Activated CD4-positive, alpha-beta T cell treated with anti-CD3 and anti-CD28 coated beads, Interleukin-10, Interleukin-2, amounts not matched to agents 100 ng/mL and 50 ng/mL, durations not matched to agents 16 hours and 8 hours (primary cell): ENCODE measurements at regions not wholly inside any gene's neighbourhood (a gene's known extent, or its start where the extent isn't known, plus 50 kb on each side); places are given as distances from the start of the nearest gene placed in this dataset.

ENCODE experiments used
- DNase-seq: peaks from one replicate; pipeline ENCODE4 v3.0.0-alpha.2; 2020

DNA sequence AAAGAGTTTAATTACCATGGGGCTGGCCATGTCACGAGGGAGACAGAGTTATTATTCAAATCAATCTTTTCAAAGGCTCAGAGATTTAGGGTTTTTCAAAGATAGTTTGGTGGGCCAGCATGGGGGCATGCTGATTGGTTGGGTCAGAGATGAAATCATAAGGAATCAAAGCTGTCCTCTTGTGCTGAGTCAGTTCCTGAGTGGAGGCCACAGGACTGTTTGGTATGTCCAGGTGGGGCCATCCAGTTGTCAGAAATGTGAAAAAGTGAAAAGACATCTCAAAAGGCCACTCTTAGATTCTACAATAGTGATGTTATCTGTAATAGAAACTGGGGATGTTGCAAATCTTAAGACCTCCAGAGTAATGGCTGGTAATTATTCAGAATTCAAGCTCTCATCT is 288.6 kb downstream of the EN1 start:
- DNase-seq = no peak

GRCh38 chr2:118557791-118558190 is 289.7 kb downstream of the EN1 start:
- DNase-seq = no peak

DNA sequence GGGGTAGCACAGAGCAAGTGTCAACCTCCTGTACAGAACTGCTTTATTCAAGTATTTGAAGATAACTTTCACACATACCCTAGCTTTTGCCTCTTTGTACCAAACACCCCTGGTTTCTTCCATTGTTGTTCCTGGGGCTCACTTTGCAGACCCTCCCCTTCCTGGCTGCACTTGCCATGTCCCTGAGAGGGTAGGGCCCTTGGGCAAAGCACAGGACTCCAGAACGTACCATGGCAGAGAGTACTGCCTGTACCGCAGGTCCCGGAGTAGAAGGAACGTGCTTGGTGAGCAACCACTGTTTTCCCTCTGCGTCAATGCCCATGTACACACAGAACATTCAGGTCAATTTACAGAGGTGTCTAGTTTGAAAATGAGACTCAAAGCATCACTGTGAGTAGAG is 290.4 kb downstream of the EN1 start:
- no peak for DNase-seq

DNA sequence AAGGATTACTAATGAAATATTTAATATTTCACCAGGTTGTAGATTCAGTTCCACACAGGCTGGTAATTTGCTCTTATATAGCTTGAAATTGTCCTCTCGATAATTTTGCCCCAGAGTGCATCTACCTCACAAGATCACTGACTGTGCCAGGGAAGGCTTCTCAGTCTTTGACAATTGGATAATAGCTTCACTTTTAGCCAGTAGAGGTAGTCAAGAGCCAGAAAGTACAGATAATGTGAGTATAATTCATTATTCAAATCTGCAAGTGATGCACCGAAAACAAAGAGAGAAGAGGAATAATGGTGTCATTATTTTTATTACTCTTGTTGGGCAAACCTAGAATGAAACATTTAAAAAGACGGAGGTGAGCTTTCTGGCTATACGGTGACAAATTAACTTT is 292.8 kb downstream of the EN1 start:
- no peak for DNase-seq

DNA sequence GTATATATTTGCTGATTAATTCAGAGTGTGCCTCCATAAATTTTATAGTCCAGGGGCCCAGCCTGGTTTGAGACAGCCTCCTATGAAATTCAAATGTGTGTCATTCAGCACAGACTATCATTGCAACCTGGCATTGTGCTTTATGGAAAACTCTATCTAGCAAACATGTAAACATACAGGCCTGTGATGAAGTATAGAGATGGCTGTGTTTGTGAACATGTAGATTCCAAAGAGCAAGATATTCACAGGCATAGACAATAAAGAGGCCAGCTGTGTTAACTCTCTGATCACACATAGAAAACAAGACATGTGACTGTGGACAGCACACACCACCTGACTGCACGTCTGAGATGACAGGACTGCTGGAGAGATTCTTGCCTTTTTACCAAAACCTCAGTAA is 297.9 kb downstream of the EN1 start:
- DNase-seq = no peak

DNA sequence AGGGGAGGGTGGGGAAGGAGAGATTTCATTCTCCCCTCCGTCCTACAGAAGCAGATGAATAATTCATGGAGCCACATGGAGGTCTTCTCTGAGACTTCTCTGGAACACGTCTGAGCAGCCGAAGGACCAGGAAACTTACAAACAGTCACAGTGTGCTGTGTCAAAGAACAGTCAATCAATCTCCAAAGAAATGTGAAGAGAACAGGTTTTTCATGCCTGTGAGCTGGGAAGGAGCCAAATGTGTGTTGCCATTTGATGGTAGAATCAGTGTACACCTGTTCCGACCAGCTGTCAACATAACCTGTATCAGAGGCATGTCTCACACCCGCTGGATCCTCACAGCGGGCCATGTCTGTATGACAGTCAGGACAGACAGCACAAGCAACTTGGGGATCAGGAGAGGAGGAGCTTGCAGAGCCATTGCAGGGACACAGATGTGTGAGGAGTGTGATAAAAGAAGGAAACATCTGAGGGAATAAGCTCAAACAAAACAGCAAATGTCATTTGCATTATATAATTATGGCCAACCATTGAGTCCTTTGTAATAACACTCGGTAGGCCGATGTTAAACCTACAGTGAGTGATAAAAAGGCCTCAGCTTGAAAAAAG is 298.5 kb downstream of the EN1 start:
- no peak for DNase-seq

- no peak for DNase-seq
Measured at GRCh38 chr2:118539290-118539689, 308.2 kb downstream of the EN1 start.

- DNase-seq = no peak
Measured at GRCh38 chr2:118536306-118536705, 311.1 kb downstream of the EN1 start.

DNA sequence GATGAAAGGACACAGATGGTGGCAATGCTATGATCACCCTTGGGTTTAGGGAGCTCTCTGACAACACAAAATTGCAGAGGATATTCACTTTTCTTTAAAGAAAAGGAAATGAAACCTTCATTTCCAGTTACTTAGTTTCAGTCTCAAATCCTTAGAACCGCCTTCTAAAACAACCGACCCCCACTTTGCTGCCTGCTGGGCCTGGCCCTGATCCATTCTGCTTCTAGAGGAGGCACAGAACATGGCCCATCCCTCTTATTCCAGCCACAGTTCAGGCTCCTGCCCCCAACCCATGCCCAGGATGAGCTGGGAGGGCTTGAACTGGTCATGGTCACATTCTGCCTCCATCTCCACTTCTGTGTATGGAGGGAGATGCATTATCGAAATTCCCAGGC is 311.6 kb downstream of the EN1 start:
- DNase-seq = no peak

DNA sequence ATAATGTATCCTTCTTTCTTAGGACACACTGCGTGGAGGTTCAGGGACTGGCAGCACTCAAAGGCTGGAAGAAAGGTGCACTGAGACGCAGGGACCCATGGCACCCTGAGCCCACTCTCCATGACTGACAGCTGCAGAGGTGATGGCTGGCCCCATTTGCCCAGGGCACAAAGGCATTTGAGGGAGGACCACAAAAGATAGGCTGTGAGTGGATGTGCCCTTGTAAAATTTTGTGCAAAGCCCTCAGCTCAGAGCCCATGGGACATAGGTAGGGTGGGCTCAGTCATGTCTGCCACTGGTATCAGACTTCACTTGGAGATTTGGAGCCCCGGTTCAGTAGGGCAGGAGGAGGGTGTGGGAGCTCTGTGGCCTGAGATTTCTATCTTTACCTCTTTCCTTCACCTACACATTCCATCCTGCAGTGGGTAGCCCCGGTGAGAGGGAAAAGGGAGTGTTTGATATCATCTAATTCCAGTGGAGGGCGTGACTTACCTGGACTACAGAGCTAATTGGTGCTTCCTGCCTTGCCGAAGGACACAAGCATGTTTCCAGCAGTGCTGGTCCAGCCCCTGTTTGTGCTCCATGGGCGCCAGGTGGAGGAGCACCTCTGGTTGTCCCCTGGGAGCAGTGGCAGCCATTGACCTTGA is 312.2 kb downstream of the EN1 start:
- DNase-seq = no peak

DNA sequence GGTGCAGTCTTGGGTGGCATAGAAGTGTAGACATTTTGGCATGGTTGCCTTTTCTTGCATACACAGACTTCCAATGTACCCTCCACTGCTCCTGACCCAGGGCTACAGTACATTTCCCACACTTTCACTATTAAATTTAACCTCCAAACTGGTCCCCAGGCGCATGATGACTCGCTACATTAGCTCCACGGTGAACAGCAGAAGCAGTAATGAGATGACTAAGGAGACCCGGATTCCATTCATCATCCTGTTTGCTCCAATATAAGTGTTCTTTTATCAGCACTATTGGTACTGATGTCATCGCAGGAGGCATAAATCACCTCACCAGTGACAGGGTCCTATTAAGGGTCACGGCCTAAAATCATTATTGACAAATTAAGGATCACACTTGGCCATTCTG is 316.5 kb downstream of the EN1 start:
- no peak for DNase-seq

DNA sequence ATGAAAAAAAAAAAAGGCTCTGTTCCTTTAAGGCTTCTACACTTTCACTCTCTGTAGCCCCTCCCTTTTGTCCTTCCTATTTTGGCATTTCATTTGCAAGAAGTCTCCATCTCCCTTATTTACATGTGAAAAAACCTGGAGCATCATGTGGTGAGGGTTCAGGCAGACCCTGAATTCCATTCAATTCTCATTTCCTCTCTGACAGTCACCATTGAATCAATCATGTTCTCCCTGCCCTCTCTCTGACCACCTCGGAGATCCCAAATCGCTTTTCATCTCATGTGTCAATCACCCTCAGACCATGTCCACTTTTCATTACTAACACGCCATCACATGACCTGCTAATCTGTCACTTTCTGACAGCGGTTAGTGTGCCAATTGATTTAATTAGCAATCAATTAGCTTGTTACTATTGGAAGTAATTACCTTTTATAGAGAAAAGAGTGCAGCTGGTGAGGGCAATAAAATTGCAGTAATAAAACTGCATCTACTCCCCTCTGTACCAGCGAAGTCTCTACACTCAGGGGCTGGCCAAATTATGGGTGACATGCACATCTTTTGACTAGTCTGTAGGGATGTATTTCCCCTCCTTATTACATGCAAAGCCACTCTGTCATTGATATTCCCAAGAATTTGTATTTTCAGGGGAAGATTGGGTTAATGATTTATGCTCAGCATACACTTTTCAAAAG is 317.4 kb downstream of the EN1 start:
- no peak for DNase-seq

DNA sequence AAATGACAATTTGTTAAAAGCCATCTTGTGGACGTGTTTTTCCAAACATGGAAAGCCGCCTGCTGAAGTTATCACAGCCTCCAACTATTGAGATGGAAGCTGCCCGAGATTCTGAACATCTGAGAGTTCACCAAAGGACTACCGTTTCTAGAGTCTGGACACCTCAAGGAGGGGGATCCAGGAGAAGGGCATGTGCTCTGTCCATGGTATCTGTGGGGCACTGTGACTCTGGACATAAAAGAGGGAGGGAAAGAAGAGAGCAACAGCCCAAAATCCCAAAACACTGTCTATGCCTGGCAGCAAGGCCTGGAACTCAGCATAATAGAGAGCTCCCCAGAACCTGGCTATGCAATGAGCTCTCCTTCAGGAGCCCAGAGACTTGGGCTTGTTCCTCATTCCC is 319.9 kb downstream of the EN1 start:
- no peak for DNase-seq

- no peak for DNase-seq
Measured at GRCh38 chr2:118525346-118525745, 322.1 kb downstream of the EN1 start.

- no peak for DNase-seq
Measured at GRCh38 chr2:118524911-118525310, 322.5 kb downstream of the EN1 start.

DNA sequence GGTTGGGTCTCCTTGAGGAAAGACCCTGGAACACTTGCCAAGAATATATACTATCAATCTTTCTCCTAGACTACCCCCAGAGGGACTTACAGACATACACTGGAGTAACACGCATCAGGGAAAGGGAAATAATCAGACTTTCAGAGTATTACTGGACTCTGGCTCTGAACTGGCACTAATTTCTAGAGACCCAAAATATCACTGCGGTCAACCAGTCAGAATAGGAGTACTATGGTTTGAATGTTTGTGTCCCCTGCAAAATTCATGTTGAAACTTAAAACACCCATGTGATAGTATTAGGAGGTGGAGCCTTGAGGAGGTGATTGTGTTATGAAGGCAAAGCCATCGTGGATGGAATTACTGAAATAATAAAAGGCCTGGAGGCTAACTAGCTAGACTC is 323.7 kb downstream of the EN1 start:
- no peak for DNase-seq

DNA sequence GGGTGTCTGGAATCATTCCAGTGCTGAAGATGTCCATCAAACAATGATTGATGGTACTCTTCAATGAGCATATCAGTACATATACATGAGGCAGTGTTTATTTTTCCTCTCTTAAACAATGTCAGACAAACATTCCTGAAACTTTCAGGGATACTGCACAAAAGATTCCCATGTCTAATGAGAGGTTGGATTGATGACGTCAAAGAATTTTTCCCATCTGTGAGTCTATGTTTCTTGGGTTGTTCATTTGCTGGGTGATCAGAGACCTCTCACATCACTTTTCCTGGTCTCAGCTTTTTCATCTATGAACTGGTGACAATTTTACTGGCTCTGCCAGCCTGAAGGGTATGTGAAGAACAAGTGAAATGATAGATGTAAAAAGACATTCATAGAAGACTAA is 325.5 kb downstream of the EN1 start:
- no peak for DNase-seq

DNA sequence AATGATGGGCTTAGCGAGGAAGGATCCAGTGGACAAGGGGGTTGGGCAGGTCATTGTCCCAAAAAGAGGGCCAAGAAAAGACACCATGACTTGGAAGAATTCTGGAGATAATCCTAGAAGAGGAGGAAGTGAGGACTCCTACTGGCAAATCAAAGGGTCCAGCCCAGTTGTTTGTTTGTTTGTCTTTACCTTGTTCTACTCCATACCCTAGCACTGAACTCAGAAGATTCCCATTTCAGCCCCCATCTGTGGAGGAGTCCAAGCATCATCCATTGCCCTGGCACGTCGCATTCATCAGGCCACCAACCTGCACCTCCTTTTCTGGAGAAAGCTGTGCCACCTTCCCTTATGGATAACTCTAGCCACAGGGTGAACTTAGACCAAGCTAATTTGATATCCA is 326.2 kb downstream of the EN1 start:
- no peak for DNase-seq

DNA sequence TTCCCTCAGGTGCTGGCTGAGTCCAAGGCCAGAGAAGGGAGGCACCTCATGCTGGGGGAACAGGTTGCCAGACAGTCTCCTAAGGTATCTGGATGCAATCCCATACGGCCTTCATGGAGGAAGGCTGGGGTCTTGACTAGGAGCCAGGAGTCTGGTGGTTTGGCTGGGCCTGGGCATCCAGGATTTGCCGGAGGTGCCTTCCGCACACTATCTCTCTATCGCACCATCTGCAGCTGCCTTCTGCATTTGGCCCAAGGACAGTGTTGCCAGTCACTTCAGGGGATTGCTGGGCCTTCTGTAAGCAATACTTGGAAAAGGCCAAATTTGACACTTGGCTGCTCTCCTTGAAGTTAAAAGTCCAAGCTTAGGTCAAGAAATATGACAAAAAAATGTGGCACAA is 327.2 kb downstream of the EN1 start:
- no peak for DNase-seq

DNA sequence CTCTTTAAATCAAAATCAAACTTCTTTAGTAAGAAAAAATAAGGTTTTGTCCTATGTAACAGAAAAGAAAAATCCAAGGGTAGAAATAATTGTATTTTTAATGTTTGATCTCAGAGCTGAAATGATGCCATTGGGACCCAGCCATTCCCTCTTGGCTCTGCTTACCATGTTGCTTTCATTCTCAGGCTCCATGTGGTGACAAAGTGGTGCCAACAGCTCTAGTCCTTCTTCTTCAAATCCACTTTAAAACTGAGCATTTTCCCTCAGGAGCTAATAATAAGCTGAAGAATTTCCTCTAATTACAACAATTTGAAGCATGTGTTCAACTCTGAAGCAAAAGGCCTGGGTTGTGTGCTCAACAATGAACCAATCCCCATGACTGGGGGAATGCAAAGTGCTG is 327.9 kb downstream of the EN1 start:
- DNase-seq = no peak

DNA sequence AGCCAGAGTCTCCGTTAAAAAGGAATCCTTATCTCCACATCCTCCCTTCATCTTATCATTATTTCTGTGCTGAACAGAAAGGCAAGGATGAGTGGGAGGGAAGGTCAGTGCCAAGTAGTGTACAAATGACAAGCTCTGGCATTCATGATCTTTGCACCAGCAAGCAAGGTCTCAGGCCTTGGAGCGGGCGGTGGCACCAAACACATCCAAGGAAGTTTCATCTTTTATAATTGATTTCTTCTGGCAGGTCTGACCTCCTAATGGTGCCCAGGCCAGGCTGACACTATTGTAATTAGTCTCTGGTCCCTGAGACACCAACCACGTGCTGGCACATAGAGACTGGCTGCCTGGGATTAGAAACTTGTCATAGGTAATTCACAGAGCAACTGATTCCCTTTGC is 336.6 kb downstream of the EN1 start:
- no peak for DNase-seq

DNA sequence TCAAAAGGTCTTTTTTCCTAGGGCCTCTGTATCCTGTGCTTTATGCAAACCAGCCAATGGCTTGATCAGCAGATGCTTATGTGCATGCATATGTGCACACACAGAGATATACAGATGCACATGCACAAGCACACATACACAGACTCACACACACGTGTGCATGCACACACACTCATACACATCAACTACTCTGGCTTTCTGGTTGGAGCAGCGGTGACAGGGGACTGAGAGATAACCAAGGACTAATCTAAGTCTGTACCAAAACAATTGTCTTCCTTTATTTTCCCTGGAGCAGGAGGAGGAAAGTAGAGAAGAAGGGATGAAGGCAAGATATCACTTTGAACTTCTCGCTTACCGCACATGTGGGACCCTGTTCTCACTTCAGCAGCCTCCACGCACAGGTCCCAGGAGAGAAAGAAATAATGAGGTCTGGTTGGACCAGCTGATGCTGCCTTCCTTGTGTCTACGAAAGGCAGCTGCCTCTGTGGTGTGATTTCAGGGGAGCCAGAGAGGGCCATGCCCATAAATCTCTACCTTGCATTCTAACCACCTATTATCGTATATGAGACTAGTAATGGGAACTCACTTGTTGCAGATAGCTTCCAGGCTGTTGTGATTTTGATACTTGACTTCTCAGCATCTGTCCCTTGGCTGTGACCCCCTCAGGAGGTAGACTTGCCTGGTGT is 338.0 kb downstream of the EN1 start:
- no peak for DNase-seq

DNA sequence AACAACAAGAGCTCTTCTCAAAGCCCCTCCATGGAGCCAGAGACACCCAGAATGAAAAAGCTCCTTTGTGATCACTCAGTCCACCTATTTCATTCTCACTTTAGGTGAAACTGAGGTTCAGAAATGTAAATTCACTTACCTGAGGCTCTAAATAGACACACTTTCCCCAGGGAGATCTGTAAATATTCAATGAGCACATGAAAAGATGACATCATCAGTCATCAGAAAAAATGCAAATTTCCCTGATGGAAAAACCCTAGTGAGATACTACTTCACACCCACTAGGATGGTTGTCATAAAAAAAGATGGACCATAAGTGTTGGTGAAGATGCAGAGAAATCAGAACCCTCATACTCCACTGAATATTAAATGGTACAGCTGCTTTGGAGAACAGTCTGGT is 339.2 kb downstream of the EN1 start:
- DNase-seq = no peak

- DNase-seq = no peak
Measured at GRCh38 chr2:118505436-118505835, 342.0 kb downstream of the EN1 start.
